ENCODE measurements at regions not wholly inside any gene's neighbourhood (a gene's known extent, or its start where the extent isn't known, plus 50 kb on each side); places are given as distances from the start of the nearest gene placed in this dataset.

GRCh38 chr14:84527706-84528105, 1002.2 kb upstream of the FLRT2 start:
- Histone ChIP-seq H3K9ac (ENCODE audit: low read length) (no peak overlapping the region), H3K27ac (ENCODE audit: low read depth, low read length) (no peak overlapping the region), H3K36me3 (ENCODE audit: control insufficient read depth in 1 of 2, insufficient read depth in 2 of 2, low read length in 2 of 2) (no peaks in the 10 kb centered on the region), H4K12ac (ENCODE audit: low read depth, low read length) (no peak overlapping the region), H3K23ac (ENCODE audit: low read length) (no peak overlapping the region), H3K27me3 (ENCODE audit: insufficient read depth, low read length) (no peaks in the 10 kb centered on the region), H2AK5ac (ENCODE audit: low read length) (no peak overlapping the region), H2AFZ (ENCODE audit: insufficient read depth, low read length, poor library complexity) (no peak overlapping the region), H4K8ac (ENCODE audit: low read depth, low read length) (no peak overlapping the region), H3K79me2 (ENCODE audit: control insufficient read depth, insufficient read depth, low read length, poor library complexity) (no peaks in the 10 kb centered on the region), H3K18ac (ENCODE audit: low read length) (no peak overlapping the region), H3K9me3 (ENCODE audit: insufficient read depth, low read depth, low read length) (no peaks in the 10 kb centered on the region), H3K4me2 (ENCODE audit: low read length) (no peak overlapping the region), H3K14ac (ENCODE audit: low read length) (no peak overlapping the region), H3K79me1 (ENCODE audit: low read length) (no peaks in the 10 kb centered on the region), H3K4me1 (ENCODE audit: control insufficient read depth in 1 of 2, insufficient read depth in 2 of 2, low read length in 2 of 2) (no peaks in the 10 kb centered on the region), H3K4me3 (ENCODE audit: low read depth, low read length) (no peak overlapping the region), H3K4ac (ENCODE audit: low read depth, low read length) (no peak overlapping the region), H2BK12ac (ENCODE audit: low read length) (no peak overlapping the region), H2BK5ac (ENCODE audit: low read depth, low read length, poor library complexity) (no peak overlapping the region), H2BK120ac (ENCODE audit: insufficient read depth, low read length, poor library complexity) (no peak overlapping the region), H4K91ac (ENCODE audit: low read depth, low read length) (no peak overlapping the region)
- WGBS (ENCODE audit: extremely low coverage, insufficient coverage, insufficient read length) = no CpG with 5 or more reads among the region's 3 CpGs
- DNase-seq = no peak

- Histone ChIP-seq H2AFZ (ENCODE audit: insufficient read depth, low read length, poor library complexity) (no peak overlapping the region), H4K12ac (ENCODE audit: low read depth, low read length) (no peak overlapping the region)
- no peak for DNase-seq
Observed at GRCh38 chr14:84532016-84532415, 997.9 kb upstream of the FLRT2 start.

GRCh38 chr14:84533181-84533725, 996.7 kb upstream of the FLRT2 start:
- Histone ChIP-seq H2AK5ac (ENCODE audit: low read length) (no peak overlapping the region), H3K9me3 (ENCODE audit: insufficient read depth, low read depth, low read length) (no peaks in the 10 kb centered on the region), H2BK120ac (ENCODE audit: insufficient read depth, low read length, poor library complexity) (no peak overlapping the region), H3K9ac (ENCODE audit: low read length) (no peak overlapping the region), H3K4me2 (ENCODE audit: low read length) (no peak overlapping the region), H3K79me2 (ENCODE audit: control insufficient read depth, insufficient read depth, low read length, poor library complexity) (no peaks in the 10 kb centered on the region), H4K12ac (ENCODE audit: low read depth, low read length) (no peak overlapping the region), H3K36me3 (ENCODE audit: control insufficient read depth in 1 of 2, insufficient read depth in 2 of 2, low read length in 2 of 2) (no peaks in the 10 kb centered on the region), H2AFZ (ENCODE audit: insufficient read depth, low read length, poor library complexity) (no peak overlapping the region), H3K4me1 (ENCODE audit: control insufficient read depth in 1 of 2, insufficient read depth in 2 of 2, low read length in 2 of 2) (no peaks in the 10 kb centered on the region), H3K23ac (ENCODE audit: low read length) (no peak overlapping the region), H4K8ac (ENCODE audit: low read depth, low read length) (no peak overlapping the region), H4K91ac (ENCODE audit: low read depth, low read length) (no peak overlapping the region), H2BK5ac (ENCODE audit: low read depth, low read length, poor library complexity) (no peak overlapping the region), H3K4ac (ENCODE audit: low read depth, low read length) (no peak overlapping the region), H3K18ac (ENCODE audit: low read length) (no peak overlapping the region), H3K79me1 (ENCODE audit: low read length) (no peaks in the 10 kb centered on the region), H3K14ac (ENCODE audit: low read length) (no peak overlapping the region), H3K27me3 (ENCODE audit: insufficient read depth, low read length) (no peaks in the 10 kb centered on the region), H3K4me3 (ENCODE audit: low read depth, low read length) (no peak overlapping the region), H2BK12ac (ENCODE audit: low read length) (no peak overlapping the region), H3K27ac (ENCODE audit: low read depth, low read length) (no peak overlapping the region)
- no peak for DNase-seq
- WGBS (ENCODE audit: extremely low coverage, insufficient coverage, insufficient read length) = no CpG with 5 or more reads among the region's 3 CpGs

More at GRCh38 chr14:84532016-84532415, 997.9 kb upstream of the FLRT2 start:
- no peak overlapping the region for H3K9ac ChIP-seq (ENCODE audit: low read length)
- H2BK12ac ChIP-seq (ENCODE audit: low read length) = no peak overlapping the region
- no peaks in the 10 kb centered on the region for H3K4me1 ChIP-seq (ENCODE audit: control insufficient read depth in 1 of 2, insufficient read depth in 2 of 2, low read length in 2 of 2)
- no peak overlapping the region for H3K4me2 ChIP-seq (ENCODE audit: low read length)
- no peaks in the 10 kb centered on the region for H3K9me3 ChIP-seq (ENCODE audit: insufficient read depth, low read depth, low read length)
- no peak overlapping the region for H2BK120ac ChIP-seq (ENCODE audit: insufficient read depth, low read length, poor library complexity)
- H3K23ac ChIP-seq (ENCODE audit: low read length) = no peak overlapping the region
- H3K27ac ChIP-seq (ENCODE audit: low read depth, low read length) = no peak overlapping the region
- no peak overlapping the region for H3K18ac ChIP-seq (ENCODE audit: low read length)
- no peaks in the 10 kb centered on the region for H3K79me1 ChIP-seq (ENCODE audit: low read length)
- no peak overlapping the region for H3K4ac ChIP-seq (ENCODE audit: low read depth, low read length)
- no peak overlapping the region for H2BK5ac ChIP-seq (ENCODE audit: low read depth, low read length, poor library complexity)
- WGBS (ENCODE audit: extremely low coverage, insufficient coverage, insufficient read length) = no CpG with 5 or more reads among the region's 2 CpGs
- no peak overlapping the region for H3K4me3 ChIP-seq (ENCODE audit: low read depth, low read length)
- no peak overlapping the region for H4K8ac ChIP-seq (ENCODE audit: low read depth, low read length)
- H3K36me3 ChIP-seq (ENCODE audit: control insufficient read depth in 1 of 2, insufficient read depth in 2 of 2, low read length in 2 of 2) = no peaks in the 10 kb centered on the region
- H3K27me3 ChIP-seq (ENCODE audit: insufficient read depth, low read length) = no peaks in the 10 kb centered on the region
- no peak overlapping the region for H2AK5ac ChIP-seq (ENCODE audit: low read length)
- H3K79me2 ChIP-seq (ENCODE audit: control insufficient read depth, insufficient read depth, low read length, poor library complexity) = no peaks in the 10 kb centered on the region
- H3K14ac ChIP-seq (ENCODE audit: low read length) = no peak overlapping the region
- H4K91ac ChIP-seq (ENCODE audit: low read depth, low read length) = no peak overlapping the region

GRCh38 chr14:84533791-84534190, 996.2 kb upstream of the FLRT2 start:
- no peaks in the 10 kb centered on the region for H3K79me1 ChIP-seq (ENCODE audit: low read length)
- H3K4ac ChIP-seq (ENCODE audit: low read depth, low read length) = no peak overlapping the region
- no peak overlapping the region for H4K8ac ChIP-seq (ENCODE audit: low read depth, low read length)
- H2AFZ ChIP-seq (ENCODE audit: insufficient read depth, low read length, poor library complexity) = no peak overlapping the region
- no peaks in the 10 kb centered on the region for H3K4me1 ChIP-seq (ENCODE audit: control insufficient read depth in 1 of 2, insufficient read depth in 2 of 2, low read length in 2 of 2)
- no CpG with 5 or more reads among the region's 4 CpGs for WGBS (ENCODE audit: extremely low coverage, insufficient coverage, insufficient read length)
- no peaks in the 10 kb centered on the region for H3K9me3 ChIP-seq (ENCODE audit: insufficient read depth, low read depth, low read length)
- no peaks in the 10 kb centered on the region for H3K27me3 ChIP-seq (ENCODE audit: insufficient read depth, low read length)
- H3K79me2 ChIP-seq (ENCODE audit: control insufficient read depth, insufficient read depth, low read length, poor library complexity) = no peaks in the 10 kb centered on the region
- H2BK5ac ChIP-seq (ENCODE audit: low read depth, low read length, poor library complexity) = no peak overlapping the region
- H3K23ac ChIP-seq (ENCODE audit: low read length) = no peak overlapping the region
- no peak overlapping the region for H3K9ac ChIP-seq (ENCODE audit: low read length)
- no peak overlapping the region for H4K12ac ChIP-seq (ENCODE audit: low read depth, low read length)
- H3K4me3 ChIP-seq (ENCODE audit: low read depth, low read length) = no peak overlapping the region
- H2BK120ac ChIP-seq (ENCODE audit: insufficient read depth, low read length, poor library complexity) = no peak overlapping the region
- H2BK12ac ChIP-seq (ENCODE audit: low read length) = no peak overlapping the region
- no peak for DNase-seq
- no peak overlapping the region for H4K91ac ChIP-seq (ENCODE audit: low read depth, low read length)
- H2AK5ac ChIP-seq (ENCODE audit: low read length) = no peak overlapping the region
- H3K4me2 ChIP-seq (ENCODE audit: low read length) = no peak overlapping the region
- no peaks in the 10 kb centered on the region for H3K36me3 ChIP-seq (ENCODE audit: control insufficient read depth in 1 of 2, insufficient read depth in 2 of 2, low read length in 2 of 2)
- H3K14ac ChIP-seq (ENCODE audit: low read length) = no peak overlapping the region
- H3K18ac ChIP-seq (ENCODE audit: low read length) = no peak overlapping the region
- no peak overlapping the region for H3K27ac ChIP-seq (ENCODE audit: low read depth, low read length)
